ENCODE measurements at regions not wholly inside any gene's neighbourhood (a gene's known extent, or its start where the extent isn't known, plus 50 kb on each side); places are given as distances from the start of the nearest gene placed in this dataset.

DNA sequence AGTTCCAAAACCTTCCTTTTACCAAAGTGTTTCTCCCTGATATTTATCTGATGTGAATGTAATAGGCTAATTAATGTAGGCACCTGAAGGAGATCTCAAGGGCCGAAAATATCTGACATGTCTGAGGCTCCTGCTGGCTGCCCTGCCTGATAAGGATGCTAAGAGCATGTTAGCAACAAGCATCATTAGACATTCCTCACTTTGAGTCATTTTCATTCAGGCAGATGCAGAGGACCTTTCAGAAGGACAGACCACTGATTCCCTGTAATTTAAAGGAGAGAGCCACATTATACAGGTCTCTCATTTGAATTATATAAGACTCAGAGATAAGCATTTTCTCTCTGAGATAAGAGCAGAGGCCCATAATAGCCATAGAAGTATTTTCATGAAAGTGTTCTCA, 222.4 kb upstream of the NCKAP5 start:
- ATAC-seq, result no peak
- Histone ChIP-seq H3K27me3 (ENCODE audit: control insufficient read depth, insufficient read depth) (no peaks in the 10 kb centered on the region), H3K4me3 (ENCODE audit: low read length) (no peak overlapping the region), H3K27ac (ENCODE audit: low read length) (no peak overlapping the region), H3K9me3 (ENCODE audit: control insufficient read depth, low read length) (no peaks in the 10 kb centered on the region), H3K4me1 (ENCODE audit: control insufficient read depth, insufficient read depth, low read length) (no peaks in the 10 kb centered on the region)
- intact Hi-C loops (cut with DNase I), result no loop called here
- no peak for DNase-seq
- 74% methylated on average over 1 of the region's 1 CpG for WGBS

DNA sequence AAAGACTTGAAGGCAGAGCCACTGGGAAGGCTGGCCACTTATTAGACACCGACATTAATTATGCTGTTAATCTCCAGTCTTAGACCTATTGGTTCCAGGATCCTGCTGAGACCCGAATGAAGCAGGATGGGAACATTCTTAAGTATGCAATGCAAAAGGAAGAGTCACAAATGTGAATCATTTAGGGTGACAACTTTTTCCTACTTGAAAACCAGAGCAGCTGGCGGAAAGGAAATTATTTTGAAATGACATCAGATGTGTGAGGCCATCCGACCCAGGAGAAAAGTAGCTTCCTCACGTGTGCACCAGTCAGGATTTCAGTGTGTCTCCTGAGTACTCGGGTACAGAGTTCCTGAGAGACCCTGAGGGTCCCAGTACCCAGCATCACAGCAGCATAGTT, 222.9 kb upstream of the NCKAP5 start:
- Histone ChIP-seq H3K27ac (ENCODE audit: low read length) (no peak overlapping the region), H3K4me1 (ENCODE audit: control insufficient read depth, insufficient read depth, low read length) (no peaks in the 10 kb centered on the region), H3K4me3 (ENCODE audit: low read length) (no peak overlapping the region), H3K27me3 (ENCODE audit: control insufficient read depth, insufficient read depth) (no peaks in the 10 kb centered on the region), H3K9me3 (ENCODE audit: control insufficient read depth, low read length) (no peaks in the 10 kb centered on the region)
- ATAC-seq (no peak), DNase-seq (no peak)
- WGBS, result 60% methylated on average over 6 of the region's 6 CpGs
- intact Hi-C loops (cut with DNase I), result no loop called here

DNA sequence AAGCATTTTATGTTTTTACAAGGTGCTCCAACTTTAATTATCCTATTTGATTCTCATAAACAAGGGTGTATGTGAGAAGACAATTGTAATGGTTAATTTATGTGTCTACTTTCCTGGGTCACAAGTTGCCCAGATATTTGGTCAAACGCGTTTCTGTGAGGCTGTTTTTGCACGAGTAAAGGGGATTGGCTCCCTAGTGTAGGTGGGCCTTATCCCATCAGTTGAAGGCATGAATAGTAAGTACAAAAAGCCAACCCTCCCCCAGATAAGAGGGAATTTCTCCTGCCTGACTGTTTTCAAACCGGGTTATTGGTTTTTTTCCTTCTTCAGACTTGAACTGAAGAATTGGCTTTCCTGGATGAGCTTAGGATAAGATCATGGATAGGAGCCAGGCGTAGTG, 224.0 kb upstream of the NCKAP5 start:
- H3K27me3 ChIP-seq (ENCODE audit: control insufficient read depth, insufficient read depth), result no peaks in the 10 kb centered on the region
- no peak overlapping the region for H3K27ac ChIP-seq (ENCODE audit: low read length)
- intact Hi-C loops (cut with DNase I), result no loop called here
- H3K4me3 ChIP-seq (ENCODE audit: low read length), result no peak overlapping the region
- no peaks in the 10 kb centered on the region for H3K4me1 ChIP-seq (ENCODE audit: control insufficient read depth, insufficient read depth, low read length)
- H3K9me3 ChIP-seq (ENCODE audit: control insufficient read depth, low read length), result no peaks in the 10 kb centered on the region
- DNase-seq (no peak), ATAC-seq (no peak)
- WGBS, result 90% methylated on average over 5 of the region's 5 CpGs

DNA sequence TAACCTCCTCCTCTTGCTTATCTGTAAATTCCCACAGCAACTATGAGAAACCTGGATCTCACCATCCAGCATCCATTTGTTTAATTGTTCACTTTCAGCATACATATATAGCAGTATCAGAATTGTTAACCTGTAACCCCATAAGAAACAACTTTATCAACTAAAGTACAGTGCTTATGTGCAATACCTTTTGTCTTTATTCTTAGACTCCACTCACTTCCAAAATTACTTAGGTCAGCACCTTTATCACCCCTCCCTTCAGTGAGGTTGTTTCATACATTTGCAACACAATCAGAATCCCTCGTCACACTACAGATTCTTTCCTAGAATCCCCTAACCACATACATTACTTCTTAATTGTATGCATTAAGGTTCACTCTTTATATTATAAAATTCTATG, 225.9 kb upstream of the NCKAP5 start:
- DNase-seq (no peak), ATAC-seq (no peak)
- Histone ChIP-seq H3K27ac (ENCODE audit: low read length) (no peak overlapping the region), H3K9me3 (ENCODE audit: control insufficient read depth, low read length) (no peaks in the 10 kb centered on the region), H3K4me1 (ENCODE audit: control insufficient read depth, insufficient read depth, low read length) (no peaks in the 10 kb centered on the region), H3K27me3 (ENCODE audit: control insufficient read depth, insufficient read depth) (no peaks in the 10 kb centered on the region), H3K4me3 (ENCODE audit: low read length) (no peak overlapping the region)
- WGBS, result 81% methylated on average over 1 of the region's 1 CpG
- intact Hi-C loops (cut with DNase I), result no loop called here

DNA sequence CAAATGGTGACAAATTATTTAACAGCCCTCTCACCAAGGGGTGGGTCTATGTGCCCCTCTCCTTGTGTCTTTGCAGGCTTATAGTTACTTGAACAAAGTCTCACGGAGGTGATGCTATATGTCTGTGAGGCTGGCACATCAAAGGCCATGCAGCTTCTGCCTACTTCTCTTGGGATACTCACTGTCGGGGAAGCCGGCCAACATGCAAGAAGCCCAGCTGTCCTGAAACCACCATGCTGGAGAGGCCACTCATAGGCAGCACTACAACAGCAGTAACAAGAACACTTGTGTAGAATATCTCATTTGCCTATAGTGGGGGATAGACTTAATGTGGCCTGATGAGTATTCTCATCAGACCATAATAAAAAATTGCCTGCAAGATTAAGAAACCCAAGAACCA, 233.7 kb upstream of the NCKAP5 start:
- ATAC-seq (no peak), DNase-seq (no peak)
- Histone ChIP-seq H3K4me1 (ENCODE audit: control insufficient read depth, insufficient read depth, low read length) (no peaks in the 10 kb centered on the region), H3K4me3 (ENCODE audit: low read length) (no peak overlapping the region), H3K27me3 (ENCODE audit: control insufficient read depth, insufficient read depth) (no peaks in the 10 kb centered on the region), H3K9me3 (ENCODE audit: control insufficient read depth, low read length) (no peaks in the 10 kb centered on the region), H3K27ac (ENCODE audit: low read length) (no peak overlapping the region)
- intact Hi-C loops (cut with DNase I), result no loop called here
- WGBS, result 91% methylated on average over 3 of the region's 3 CpGs

DNA sequence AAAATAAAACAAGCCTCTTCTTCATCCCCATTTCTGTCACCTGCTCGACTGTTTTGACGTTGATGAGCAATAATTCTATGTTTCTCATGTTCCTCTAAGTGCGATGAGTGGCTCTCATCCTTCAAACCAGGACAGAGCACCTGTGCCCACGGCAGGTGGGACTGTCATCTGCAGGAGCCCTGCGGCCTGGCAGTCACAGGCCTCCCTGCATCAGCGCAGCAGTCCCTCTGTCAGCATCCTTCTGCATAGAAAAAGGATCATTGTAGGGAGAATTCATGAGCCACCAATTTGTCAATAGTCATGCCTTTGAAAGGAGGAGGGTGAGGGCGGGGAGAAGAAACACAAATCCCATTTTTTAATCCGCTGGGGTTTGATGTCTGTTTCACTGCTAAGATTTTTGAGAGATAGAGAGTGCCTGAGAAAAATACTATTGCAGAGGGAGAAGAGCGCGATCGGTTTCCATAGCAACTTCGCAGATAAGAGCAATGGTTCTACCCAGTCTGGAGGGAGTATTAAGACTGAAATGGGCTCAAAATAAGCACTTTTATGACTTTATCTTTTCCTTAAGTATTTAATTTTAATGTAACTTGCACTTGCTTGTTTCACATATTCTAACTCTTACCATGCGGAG, 234.3 kb upstream of the NCKAP5 start:
- 88% methylated on average over 13 of the region's 13 CpGs for WGBS
- no peak for ATAC-seq
- Histone ChIP-seq H3K4me3 (ENCODE audit: low read length) (no peak overlapping the region), H3K4me1 (ENCODE audit: control insufficient read depth, insufficient read depth, low read length) (no peaks in the 10 kb centered on the region), H3K9me3 (ENCODE audit: control insufficient read depth, low read length) (no peaks in the 10 kb centered on the region), H3K27me3 (ENCODE audit: control insufficient read depth, insufficient read depth) (no peaks in the 10 kb centered on the region), H3K27ac (ENCODE audit: low read length) (no peak overlapping the region)
- no peak for DNase-seq
- intact Hi-C loops (cut with DNase I), result no loop called here

DNA sequence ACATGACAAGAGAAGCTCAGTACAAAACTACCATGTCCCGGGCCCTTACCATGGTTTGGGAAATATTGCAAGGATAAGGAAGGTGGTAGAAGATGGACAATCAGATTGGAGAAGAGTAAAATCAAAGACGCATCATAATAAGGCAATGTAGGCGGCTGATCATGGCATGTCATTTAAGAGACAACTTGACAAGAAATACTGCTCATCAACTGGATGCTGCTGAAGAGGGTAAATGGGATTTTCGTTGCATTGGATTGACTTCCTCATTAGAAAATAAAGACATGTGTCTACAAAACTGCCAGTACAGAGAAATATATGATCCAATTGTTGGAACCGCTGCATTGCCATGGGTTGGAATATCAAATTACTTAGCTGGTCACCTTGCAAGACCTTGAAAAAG, 238.3 kb upstream of the NCKAP5 start:
- no peak for ATAC-seq
- intact Hi-C loops (cut with DNase I), result no loop called here
- H3K4me3 ChIP-seq (ENCODE audit: low read length), result no peak overlapping the region
- WGBS, result 93% methylated on average over 5 of the region's 5 CpGs
- H3K27me3 ChIP-seq (ENCODE audit: control insufficient read depth, insufficient read depth), result no peaks in the 10 kb centered on the region
- no peaks in the 10 kb centered on the region for H3K9me3 ChIP-seq (ENCODE audit: control insufficient read depth, low read length)
- no peak for DNase-seq
- H3K27ac ChIP-seq (ENCODE audit: low read length), result no peak overlapping the region
- no peaks in the 10 kb centered on the region for H3K4me1 ChIP-seq (ENCODE audit: control insufficient read depth, insufficient read depth, low read length)

DNA sequence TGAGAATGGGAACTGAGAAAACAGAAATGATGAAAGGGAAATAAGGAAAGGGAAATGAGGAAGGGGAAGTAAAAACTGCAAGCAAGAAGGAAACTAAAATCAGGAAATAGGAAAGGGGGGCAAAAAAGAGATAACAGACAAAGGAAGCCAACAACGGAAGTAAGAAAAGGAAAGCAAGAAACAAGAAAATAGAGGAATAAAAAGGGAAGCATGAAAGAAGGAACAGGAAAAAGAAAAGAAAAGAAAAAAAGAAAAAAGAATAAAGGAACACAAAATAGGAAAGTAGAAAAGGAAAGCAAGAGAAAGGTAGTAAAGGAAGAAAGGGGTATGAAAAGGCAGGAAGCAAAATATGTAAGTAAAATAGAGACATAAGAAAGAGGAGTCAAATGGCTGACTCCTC, 241.2 kb upstream of the NCKAP5 start:
- intact Hi-C loops (cut with DNase I), result no loop called here
- H3K27me3 ChIP-seq (ENCODE audit: control insufficient read depth, insufficient read depth), result no peaks in the 10 kb centered on the region
- no peaks in the 10 kb centered on the region for H3K4me1 ChIP-seq (ENCODE audit: control insufficient read depth, insufficient read depth, low read length)
- no peaks in the 10 kb centered on the region for H3K9me3 ChIP-seq (ENCODE audit: control insufficient read depth, low read length)
- no peak overlapping the region for H3K27ac ChIP-seq (ENCODE audit: low read length)
- DNase-seq (no peak), ATAC-seq (no peak)
- no peak overlapping the region for H3K4me3 ChIP-seq (ENCODE audit: low read length)
- WGBS, result 70% methylated on average over 1 of the region's 1 CpG

DNA sequence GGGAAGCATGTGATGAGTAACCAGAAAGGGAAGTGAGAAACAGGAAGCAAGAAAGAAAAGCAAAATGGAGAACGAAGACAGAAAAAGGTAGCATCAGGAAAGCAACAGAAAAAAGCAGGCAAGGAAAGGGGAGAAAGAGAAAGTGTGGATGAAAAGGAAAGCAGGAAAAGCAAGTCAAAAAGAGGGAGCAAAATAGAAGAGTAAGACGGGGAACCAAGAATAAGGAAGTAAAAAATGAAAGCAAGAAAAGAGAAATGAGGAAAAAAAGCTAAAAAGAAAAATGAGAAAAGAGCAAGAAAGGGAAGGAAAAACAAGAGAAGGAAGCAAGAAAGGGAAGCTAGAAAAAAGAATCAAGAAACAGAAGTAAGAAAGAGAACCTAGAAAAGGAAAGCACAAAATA, 242.3 kb upstream of the NCKAP5 start:
- Histone ChIP-seq H3K4me1 (ENCODE audit: control insufficient read depth, insufficient read depth, low read length) (no peaks in the 10 kb centered on the region), H3K27me3 (ENCODE audit: control insufficient read depth, insufficient read depth) (no peaks in the 10 kb centered on the region), H3K4me3 (ENCODE audit: low read length) (no peak overlapping the region), H3K27ac (ENCODE audit: low read length) (no peak overlapping the region), H3K9me3 (ENCODE audit: control insufficient read depth, low read length) (no peaks in the 10 kb centered on the region)
- ATAC-seq (no peak), DNase-seq (no peak)
- intact Hi-C loops (cut with DNase I), result no loop called here
- 95% methylated on average over 2 of the region's 2 CpGs for WGBS

DNA sequence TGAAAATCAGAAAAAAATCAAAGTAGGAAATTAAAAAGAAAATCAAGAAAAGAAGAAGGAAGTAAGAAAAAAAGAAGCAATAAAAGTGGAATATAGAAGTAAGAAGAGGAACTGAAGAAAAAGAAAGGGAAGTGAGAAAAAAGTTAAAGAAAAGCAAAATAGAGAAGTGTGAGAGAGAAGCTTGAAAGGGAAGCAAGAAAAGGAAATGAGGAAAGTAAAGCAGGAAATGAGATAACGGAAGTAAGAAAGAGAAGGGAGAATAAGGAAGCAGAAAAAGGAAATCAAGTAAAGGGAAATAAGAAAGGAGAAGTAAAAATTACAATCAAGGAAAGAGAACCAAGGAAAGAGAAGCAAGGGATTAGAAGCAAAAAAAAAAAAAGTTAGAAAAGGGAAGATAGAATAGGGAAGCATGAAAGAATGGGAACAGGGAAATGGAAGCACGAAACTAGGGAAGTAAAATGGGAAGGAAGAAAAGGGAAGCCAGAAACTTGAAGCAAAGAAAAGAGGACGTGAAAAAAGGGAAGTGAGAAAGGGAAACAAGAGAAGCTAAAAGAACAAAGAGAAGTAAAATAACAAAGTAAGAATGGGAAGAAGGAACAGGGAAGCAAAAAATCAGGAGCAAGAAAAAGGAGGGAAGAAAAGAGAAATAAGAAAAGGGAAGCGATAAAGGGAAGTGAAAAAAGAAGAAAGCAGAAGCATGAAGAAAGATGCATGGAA, 243.3 kb upstream of the NCKAP5 start:
- Histone ChIP-seq H3K27me3 (ENCODE audit: control insufficient read depth, insufficient read depth) (no peaks in the 10 kb centered on the region), H3K4me3 (ENCODE audit: low read length) (no peak overlapping the region), H3K4me1 (ENCODE audit: control insufficient read depth, insufficient read depth, low read length) (no peaks in the 10 kb centered on the region), H3K27ac (ENCODE audit: low read length) (no peak overlapping the region), H3K9me3 (ENCODE audit: control insufficient read depth, low read length) (no peaks in the 10 kb centered on the region)
- DNase-seq (no peak), ATAC-seq (no peak)
- 74% methylated on average over 4 of the region's 4 CpGs for WGBS
- intact Hi-C loops (cut with DNase I), result no loop called here

DNA sequence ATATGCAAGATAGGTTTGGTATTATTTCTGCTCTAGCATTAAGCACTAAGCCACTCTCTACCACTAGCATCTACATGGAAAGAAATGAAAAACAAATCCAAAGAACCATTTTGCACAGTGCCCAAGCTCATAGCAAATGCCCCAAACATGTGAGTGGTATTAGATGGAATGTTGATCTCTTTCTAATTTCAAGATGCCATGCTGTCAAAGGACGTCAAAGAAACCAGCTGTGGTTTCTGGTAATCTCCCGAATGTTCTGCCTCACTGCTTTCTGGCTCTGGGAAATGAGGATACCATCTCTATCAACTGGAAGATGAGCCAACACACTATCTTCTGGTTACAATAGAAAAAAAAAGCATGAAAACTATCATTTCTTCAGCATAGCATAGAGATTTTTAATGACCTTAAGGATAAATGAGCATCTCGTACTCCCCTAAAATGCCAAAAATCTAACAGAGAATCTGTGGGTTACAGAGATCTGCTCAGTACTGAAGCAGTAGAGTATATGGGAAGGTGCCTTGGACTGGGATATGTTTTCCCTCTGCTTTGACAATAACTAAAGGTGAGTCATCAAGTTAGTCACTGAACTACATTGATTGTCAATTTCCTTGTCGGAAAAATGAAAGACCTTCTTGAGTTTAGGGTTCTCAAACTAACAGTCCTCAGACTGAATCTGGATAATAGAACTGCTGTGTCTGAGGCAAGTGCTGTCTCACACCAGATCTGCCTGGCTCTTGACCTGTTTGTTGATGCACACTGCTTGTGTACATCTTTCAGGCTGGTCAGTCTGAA, 244.8 kb upstream of the NCKAP5 start:
- DNase-seq (no peak), ATAC-seq (no peak)
- 86% methylated on average over 4 of the region's 4 CpGs for WGBS
- Histone ChIP-seq H3K9me3 (ENCODE audit: control insufficient read depth, low read length) (no peaks in the 10 kb centered on the region), H3K27ac (ENCODE audit: low read length) (no peak overlapping the region), H3K27me3 (ENCODE audit: control insufficient read depth, insufficient read depth) (no peaks in the 10 kb centered on the region), H3K4me3 (ENCODE audit: low read length) (no peak overlapping the region), H3K4me1 (ENCODE audit: control insufficient read depth, insufficient read depth, low read length) (no peaks in the 10 kb centered on the region)
- intact Hi-C loops (cut with DNase I), result no loop called here

All from right cardiac atrium (tissue), 5 donors.